Caco-2 (cell line): ENCODE measurements at regions not wholly inside any gene's neighbourhood (a gene's known extent, or its start where the extent isn't known, plus 50 kb on each side); places are given as distances from the start of the nearest gene placed in this dataset.

Source experiments
- BruUV-seq: library from RNA; stranded (reverse); fragments of 400-500 nt; replicated peaks from 2 replicates; lab custom pipeline; 2021; lab: Mats Ljungman, UMichigan
- CTCF ChIA-PET: fragments of 300-600 bp; sonication (Branson Sonifier 250); formaldehyde crosslinking; loops from one replicate; lab custom pipeline; 2022; ENCODE audit warnings: antibody characterized with exemption; lab: Charles Lee
- POLR2A ChIA-PET: fragments of 300-600 bp; sonication (Branson Sonifier 250); formaldehyde crosslinking; loops from one replicate; lab custom pipeline; 2022; ENCODE audit warnings: antibody characterized with exemption; lab: Charles Lee
- DNase-seq, 2 experiments: peaks; one replicate each; pipeline versions ENCODE4 v3.0.0 to v3.0.0-alpha.2; 2020 to 2022
- H3K27me3 ChIP-seq: replicated peaks from 2 replicates; pipeline ENCODE4 v1.6.0; 2011; ENCODE audit warnings: low read length; ENCODE audit not compliant: control insufficient read depth, insufficient read depth
- H3K36me3 ChIP-seq: 2 replicates; pipeline ENCODE4 v1.5.1; 2011; ENCODE audit warnings: low read length; ENCODE audit not compliant: control insufficient read depth, insufficient read depth
- H3K4me1 ChIP-seq: fragments of 250-450 bp; sonication (Bioruptor Pico); 2 replicates; pipeline ENCODE4 v1.5.1; 2020; ENCODE audit warnings: mild to moderate bottlenecking
- H3K4me3 ChIP-seq: 2 replicates; pipeline ENCODE4 v1.5.1; 2011; ENCODE audit warnings: low read depth, mild to moderate bottlenecking, control low read depth, low read length
- H3K9me3 ChIP-seq: fragments of 250-450 bp; sonication (Bioruptor Pico); 2 replicates; pipeline ENCODE4 v1.5.1; 2020; ENCODE audit warnings: mild to moderate bottlenecking, moderate library complexity
- H3K27ac Mint-ChIP-seq: one replicate; pipeline ENCODE4 v1.8.0; 2022; ENCODE audit warnings: mixed read lengths; ENCODE audit not compliant: unreplicated experiment
- H3K27me3 Mint-ChIP-seq: one replicate; pipeline ENCODE4 v1.8.0; 2022; ENCODE audit warnings: mixed read lengths; ENCODE audit not compliant: insufficient read depth, unreplicated experiment
- H3K36me3 Mint-ChIP-seq: one replicate; pipeline ENCODE4 v1.8.0; 2022; ENCODE audit warnings: mild to moderate bottlenecking, mixed read lengths; ENCODE audit not compliant: insufficient read depth, unreplicated experiment
- H3K4me1 Mint-ChIP-seq: one replicate; pipeline ENCODE4 v1.8.0; 2022; ENCODE audit warnings: low read depth, mixed read lengths; ENCODE audit not compliant: unreplicated experiment
- H3K4me3 Mint-ChIP-seq: one replicate; pipeline ENCODE4 v1.8.0; 2022; ENCODE audit warnings: mild to moderate bottlenecking, moderate library complexity, mixed read lengths; ENCODE audit not compliant: unreplicated experiment
- H3K9me3 Mint-ChIP-seq: one replicate; pipeline ENCODE4 v1.8.0; 2022; ENCODE audit warnings: mixed read lengths; ENCODE audit not compliant: unreplicated experiment
- CTCF ChIP-seq, 2 experiments: fragments of 200-600 bp in 1 of 2; IDR thresholded peaks; 1 replicate in 1 of 2; 2 replicates in 1 of 2; pipeline versions ENCODE4 v1.5.1 to v1.8.0; 2011 to 2022; ENCODE audit warnings: antibody characterized with exemption in 1 of 2, control low read depth in 1 of 2, inconsistent platforms in 1 of 2, low read depth in 1 of 2, low read length in 1 of 2, mild to moderate bottlenecking in 1 of 2, moderate library complexity in 1 of 2; ENCODE audit not compliant: insufficient read depth in 1 of 2, severe bottlenecking in 1 of 2, unreplicated experiment in 1 of 2
- intact Hi-C: fragments of 100-400 bp; cut with micrococcal nuclease; formaldehyde crosslinking; loops from one replicate; pipeline ENCODE4 v1.10.0; 2022; ENCODE audit not compliant: unreplicated experiment

GRCh38 chr10:59006511-59007306 lies 169.7 kb upstream of the PHYHIPL start:
- CTCF ChIA-PET = interaction anchor here (1.0 to 1.5 kb wide), 2 partner anchors 12 to 55 kb away, joined by 3 to 7 read pairs; no protein-coding TSS in a partner anchor
- no peak overlapping the region for H3K4me3 ChIP-seq
- H3K9me3 Mint-ChIP-seq = peaks cover 18% of the 10 kb centered on the region
- no TSS peak for BruUV-seq
- no peak for DNase-seq
- peaks cover 76% of the 10 kb centered on the region for H3K4me1 ChIP-seq
- H3K4me1 Mint-ChIP-seq = peaks cover 55% of the 10 kb centered on the region
- H3K27me3 Mint-ChIP-seq = no peaks in the 10 kb centered on the region
- peak overlapping the region; percentile 68 for H3K27ac Mint-ChIP-seq
- H3K4me3 Mint-ChIP-seq = peak overlapping the region; percentile 2
- H3K9me3 ChIP-seq = no peaks in the 10 kb centered on the region
- POLR2A ChIA-PET = interaction anchor here (0.9 kb wide), 1 partner anchor 24 kb away, joined by 3 read pairs; no protein-coding TSS in a partner anchor
- no peaks in the 10 kb centered on the region for H3K27me3 ChIP-seq
- H3K36me3 ChIP-seq = no peaks in the 10 kb centered on the region
- H3K36me3 Mint-ChIP-seq = peaks cover 5% of the 10 kb centered on the region
- TF ChIP-seq CTCF (IDR thresholded peaks at IDR 0.05; ENCODE audit: insufficient read depth in 1 of 2, low read depth in 1 of 2, low read length in 1 of 2, severe bottlenecking in 1 of 2, unreplicated experiment in 1 of 2) = no peak
- intact Hi-C loops = loop anchor here (1.0 to 2.0 kb wide), 5 partner anchors 12 to 170 kb away; partner anchors contain the start of gene PHYHIPL

GRCh38 chr10:59007307-59008025 lies 169.0 kb upstream of the PHYHIPL start:
- BruUV-seq = TSS peak; percentile 85
- intact Hi-C loops = loop anchor here (1.0 to 2.0 kb wide), 5 partner anchors 13 to 169 kb away; partner anchors contain the start of gene PHYHIPL
- H3K4me3 Mint-ChIP-seq = peak overlapping the region; percentile 2
- Histone ChIP-seq H3K9me3 (no peaks in the 10 kb centered on the region), H3K4me1 (peaks cover 68% of the 10 kb centered on the region), H3K36me3 (no peaks in the 10 kb centered on the region), H3K4me3 (no peak overlapping the region), H3K27me3 (no peaks in the 10 kb centered on the region)
- H3K4me1 Mint-ChIP-seq = peaks cover 48% of the 10 kb centered on the region
- ChIA-PET CTCF (interaction anchor here (1.0 to 1.5 kb wide), 2 partner anchors 12 to 55 kb away, joined by 3 to 7 read pairs; no protein-coding TSS in a partner anchor), POLR2A (interaction anchor here (0.9 to 1.1 kb wide), 2 partner anchors 25 to 66 kb away, joined by 3 to 4 read pairs; no protein-coding TSS in a partner anchor)
- H3K27me3 Mint-ChIP-seq = no peaks in the 10 kb centered on the region
- peak overlapping the region; percentile 68 for H3K27ac Mint-ChIP-seq
- H3K36me3 Mint-ChIP-seq = peaks cover 5% of the 10 kb centered on the region
- no peak for TF ChIP-seq CTCF (IDR thresholded peaks at IDR 0.05; ENCODE audit: insufficient read depth in 1 of 2, low read depth in 1 of 2, low read length in 1 of 2, severe bottlenecking in 1 of 2, unreplicated experiment in 1 of 2)
- H3K9me3 Mint-ChIP-seq = peaks cover 18% of the 10 kb centered on the region
- peak in 1 of 2 experiments; percentile 49 for DNase-seq

- peaks cover 40% of the 10 kb centered on the region for H3K4me1 Mint-ChIP-seq
- BruUV-seq = no TSS peak
- H3K36me3 ChIP-seq = no peaks in the 10 kb centered on the region
- ChIA-PET CTCF (no interaction called here), POLR2A (interaction anchor here (1.1 kb wide), 1 partner anchor 65 kb away, joined by 4 read pairs; no protein-coding TSS in a partner anchor)
- H3K27me3 ChIP-seq = no peaks in the 10 kb centered on the region
- H3K4me3 ChIP-seq = no peak overlapping the region
- H3K9me3 ChIP-seq = no peaks in the 10 kb centered on the region
- no peak for TF ChIP-seq CTCF (IDR thresholded peaks at IDR 0.05; ENCODE audit: insufficient read depth in 1 of 2, low read depth in 1 of 2, low read length in 1 of 2, severe bottlenecking in 1 of 2, unreplicated experiment in 1 of 2)
- no peaks in the 10 kb centered on the region for H3K27me3 Mint-ChIP-seq
- H3K27ac Mint-ChIP-seq = peak overlapping the region; percentile 52
- no peak for DNase-seq
- H3K9me3 Mint-ChIP-seq = peaks cover 10% of the 10 kb centered on the region
- H3K4me3 Mint-ChIP-seq = no peak overlapping the region
- H3K36me3 Mint-ChIP-seq = peaks cover 5% of the 10 kb centered on the region
- peaks cover 58% of the 10 kb centered on the region for H3K4me1 ChIP-seq
- intact Hi-C loops = no loop called here
These were observed 168.0 kb upstream of the PHYHIPL start for GRCh38 chr10:59008452-59008851.
